GM21526 (cell line): ENCODE measurements at regions not wholly inside any gene's neighbourhood (a gene's known extent, or its start where the extent isn't known, plus 50 kb on each side); places are given as distances from the start of the nearest gene placed in this dataset.
A peak's percentile ranks its signal among the peaks of the same experiment; 100 is the strongest.

Source experiments
- ATAC-seq: cut with Tn5 transposase; IDR thresholded peaks from one replicate; pipeline ENCODE4 v1.9.1; 2021; ENCODE audit warnings: moderate library complexity; ENCODE audit not compliant: unreplicated experiment, low FRiP score

DNA sequence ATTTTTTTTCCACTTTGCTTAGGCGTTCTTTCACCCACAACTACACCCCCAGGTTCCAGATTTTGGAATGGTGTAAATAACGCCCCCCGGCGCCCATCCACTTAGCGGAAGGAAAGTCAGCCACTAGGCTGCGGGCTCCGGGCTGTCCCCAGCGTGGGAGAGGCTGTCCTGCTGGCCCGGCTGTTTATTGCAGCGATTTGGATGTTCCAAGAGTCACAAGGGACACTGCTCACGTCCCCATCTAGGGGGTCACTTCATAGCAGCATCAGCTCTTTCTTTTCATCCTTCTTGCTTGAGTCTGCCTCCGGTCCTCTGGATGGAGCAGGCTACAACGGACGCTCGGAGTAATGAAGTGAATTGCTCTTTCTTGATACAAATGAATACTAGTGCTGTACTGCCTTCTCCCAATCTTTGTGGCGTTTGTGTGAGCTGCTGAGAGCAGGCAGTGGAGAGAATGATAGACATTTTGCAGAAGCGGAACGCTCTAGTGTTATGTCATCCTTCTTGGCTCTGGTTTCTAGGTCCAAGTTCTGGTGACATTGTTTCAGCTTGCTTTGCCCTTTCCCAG is 50.7 kb upstream of the PAIP2B start:
- ATAC-seq, result no peak

DNA sequence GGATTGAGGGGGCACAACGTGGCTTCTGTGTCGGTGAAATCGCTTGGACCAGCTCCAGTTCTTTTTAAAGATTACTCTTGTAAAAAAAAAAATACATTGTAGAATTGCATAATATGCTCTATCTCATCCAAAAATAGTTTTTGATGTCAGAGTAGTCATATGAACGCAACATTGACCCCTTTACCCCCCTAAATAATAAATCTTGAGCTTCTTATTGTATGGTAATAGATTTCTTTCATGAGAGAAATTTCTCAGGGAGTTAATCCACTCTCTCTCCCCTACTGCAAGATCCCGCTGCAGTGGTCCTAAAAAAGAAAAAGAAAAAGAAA is 50.2 kb upstream of the PAIP2B start:
- no peak for ATAC-seq

GRCh38 chr2:71276311-71277146 is 49.6 kb upstream of the PAIP2B start:
- ATAC-seq, result peak; percentile 98
